Upper lobe of left lung (tissue), 6 donors: ENCODE measurements at regions not wholly inside any gene's neighbourhood (a gene's known extent, or its start where the extent isn't known, plus 50 kb on each side); places are given as distances from the start of the nearest gene placed in this dataset.

Experiments used
- ATAC-seq, 2 donors: fragments of 200-7000 bp; cut with Tn5 transposase; one replicate each; pipeline ENCODE4 v1.9.1; 2022; ENCODE audit warnings: mild to moderate bottlenecking in 2 of 2, moderate library complexity in 2 of 2; ENCODE audit not compliant: low FRiP score in 2 of 2
- DNase-seq, 2 donors: peaks; one replicate each; pipeline ENCODE4 v3.0.0-alpha.2; 2019 to 2020
- H3K27ac ChIP-seq, 4 donors: fragments of 200-600 bp; sonication (generic); one replicate each; pipeline ENCODE4 v1.5.1; 2016 to 2019
- H3K27me3 ChIP-seq, 4 donors: fragments of 200-600 bp; sonication (generic); one replicate each; pipeline ENCODE4 v1.5.1; 2017 to 2019
- H3K36me3 ChIP-seq, 4 donors: fragments of 200-600 bp; sonication (generic); one replicate each; pipeline ENCODE4 v1.5.1; 2016 to 2019
- H3K4me1 ChIP-seq, 4 donors: fragments of 200-600 bp; sonication (generic); one replicate each; pipeline ENCODE4 v1.5.1; 2018 to 2019
- H3K4me3 ChIP-seq, 4 donors: fragments of 200-600 bp; sonication (generic); one replicate each; pipeline ENCODE4 v1.5.1; 2017 to 2019; ENCODE audit warnings: mild to moderate bottlenecking in 2 of 4, moderate library complexity in 1 of 4
- H3K9me3 ChIP-seq, 4 donors: fragments of 200-600 bp; sonication (generic); one replicate each; pipeline ENCODE4 v1.5.1; 2018 to 2019
- CTCF ChIP-seq, 6 experiments: fragments of 450-650 bp in 4 of 6; fragments of 200-600 bp in 2 of 6; sonication (generic) in 2 of 6; IDR thresholded peaks; one replicate each; pipeline ENCODE4 v1.5.1; 2016 to 2019; ENCODE audit warnings: antibody characterized with exemption in 6 of 6
- EP300 ChIP-seq, 4 donors: sonication (generic); formaldehyde crosslinking; IDR thresholded peaks; one replicate each; pipeline ENCODE4 v1.5.1; 2017; ENCODE audit warnings: antibody characterized with exemption in 4 of 4, control low read depth in 2 of 4
- POLR2A ChIP-seq, 4 donors: fragments of 450-650 bp; IDR thresholded peaks; one replicate each; pipeline ENCODE4 v1.5.1; 2016 to 2017; ENCODE audit warnings: antibody characterized with exemption in 4 of 4, mild to moderate bottlenecking in 2 of 4
- POLR2AphosphoS5 ChIP-seq, 2 donors: sonication (generic); formaldehyde crosslinking; IDR thresholded peaks; one replicate each; pipeline ENCODE4 v1.5.1; 2017; ENCODE audit warnings: antibody characterized with exemption in 2 of 2
- whole genome bisulfite sequencing, 2 donors: methylation state at CpG; one replicate each; pipeline ENCODE4 v1.1.5; 2017 to 2018; 5-methylcytosine and 5-hydroxymethylcytosine counted together
- donor health status: DM: no; HTN: no; CAD: no; lungs with moderate emphysema.
- donor health status: DM: no; HTN: yes; CAD: no; lungs with severe emphysema.

- no peak for TF ChIP-seq POLR2A (IDR thresholded peaks at IDR 0.05)
- TF ChIP-seq CTCF (IDR thresholded peaks at IDR 0.05): no peak
- no peak for TF ChIP-seq POLR2AphosphoS5 (IDR thresholded peaks at IDR 0.05)
- no peak for TF ChIP-seq EP300 (IDR thresholded peaks at IDR 0.05)
- H3K27ac ChIP-seq: no peak overlapping the region
- H3K9me3 ChIP-seq: no peaks in the 10 kb centered on the region
- H3K36me3 ChIP-seq: no peaks in the 10 kb centered on the region
- ATAC-seq (no peak), DNase-seq (no peak)
- WGBS, 2 donors: 81 to 86% methylated on average over 1 of the region's 1 CpG
- H3K4me3 ChIP-seq: no peak overlapping the region
- no peaks in the 10 kb centered on the region for H3K4me1 ChIP-seq
- no peaks in the 10 kb centered on the region for H3K27me3 ChIP-seq
Observed at GRCh38 chr6:81694855-81695254, 57.6 kb downstream of the TENT5A start.

GRCh38 chr6:81694207-81694606 is 58.3 kb downstream of the TENT5A start:
- H3K4me3 ChIP-seq: no peak overlapping the region

GRCh38 chr6:81693266-81693665 is 59.2 kb downstream of the TENT5A start:
- no peak for TF ChIP-seq CTCF (IDR thresholded peaks at IDR 0.05)
- no peak overlapping the region for H3K27ac ChIP-seq
- no peak for ATAC-seq
- no peaks in the 10 kb centered on the region for H3K9me3 ChIP-seq
- WGBS, 2 donors: 76 to 78% methylated on average over 4 of the region's 4 CpGs
- H3K36me3 ChIP-seq: no peaks in the 10 kb centered on the region
- no peak for DNase-seq
- no peaks in the 10 kb centered on the region for H3K27me3 ChIP-seq
- no peak overlapping the region for H3K4me3 ChIP-seq
- no peaks in the 10 kb centered on the region for H3K4me1 ChIP-seq

More at GRCh38 chr6:81694207-81694606, 58.3 kb downstream of the TENT5A start:
- Histone ChIP-seq H3K27ac (no peak overlapping the region), H3K27me3 (no peaks in the 10 kb centered on the region), H3K36me3 (no peaks in the 10 kb centered on the region), H3K9me3 (no peaks in the 10 kb centered on the region), H3K4me1 (no peaks in the 10 kb centered on the region)
- 65 to 83% methylated on average over 2 of the region's 2 CpGs for WGBS, 2 donors
- no peak for TF ChIP-seq POLR2AphosphoS5 (IDR thresholded peaks at IDR 0.05)
- no peak for TF ChIP-seq CTCF (IDR thresholded peaks at IDR 0.05)
- TF ChIP-seq POLR2A (IDR thresholded peaks at IDR 0.05): no peak
- TF ChIP-seq EP300 (IDR thresholded peaks at IDR 0.05): no peak
- ATAC-seq (no peak), DNase-seq (no peak)

- no peaks in the 10 kb centered on the region for H3K9me3 ChIP-seq
- WGBS, 2 donors: 84 to 100% methylated on average over 1 of the region's 1 CpG
Observed at GRCh38 chr6:81690073-81690472, 62.4 kb downstream of the TENT5A start.

More at GRCh38 chr6:81690073-81690472, 62.4 kb downstream of the TENT5A start:
- ATAC-seq: no peak
- Histone ChIP-seq H3K27me3 (no peaks in the 10 kb centered on the region), H3K4me1 (no peaks in the 10 kb centered on the region), H3K36me3 (no peaks in the 10 kb centered on the region), H3K4me3 (no peak overlapping the region), H3K27ac (no peak overlapping the region)
- DNase-seq: no peak
- TF ChIP-seq POLR2A (IDR thresholded peaks at IDR 0.05) (no peak), CTCF (IDR thresholded peaks at IDR 0.05) (no peak), POLR2AphosphoS5 (IDR thresholded peaks at IDR 0.05) (no peak), EP300 (IDR thresholded peaks at IDR 0.05) (no peak)
